ENCODE measurements at regions not wholly inside any gene's neighbourhood (a gene's known extent, or its start where the extent isn't known, plus 50 kb on each side); places are given as distances from the start of the nearest gene placed in this dataset.

DNA sequence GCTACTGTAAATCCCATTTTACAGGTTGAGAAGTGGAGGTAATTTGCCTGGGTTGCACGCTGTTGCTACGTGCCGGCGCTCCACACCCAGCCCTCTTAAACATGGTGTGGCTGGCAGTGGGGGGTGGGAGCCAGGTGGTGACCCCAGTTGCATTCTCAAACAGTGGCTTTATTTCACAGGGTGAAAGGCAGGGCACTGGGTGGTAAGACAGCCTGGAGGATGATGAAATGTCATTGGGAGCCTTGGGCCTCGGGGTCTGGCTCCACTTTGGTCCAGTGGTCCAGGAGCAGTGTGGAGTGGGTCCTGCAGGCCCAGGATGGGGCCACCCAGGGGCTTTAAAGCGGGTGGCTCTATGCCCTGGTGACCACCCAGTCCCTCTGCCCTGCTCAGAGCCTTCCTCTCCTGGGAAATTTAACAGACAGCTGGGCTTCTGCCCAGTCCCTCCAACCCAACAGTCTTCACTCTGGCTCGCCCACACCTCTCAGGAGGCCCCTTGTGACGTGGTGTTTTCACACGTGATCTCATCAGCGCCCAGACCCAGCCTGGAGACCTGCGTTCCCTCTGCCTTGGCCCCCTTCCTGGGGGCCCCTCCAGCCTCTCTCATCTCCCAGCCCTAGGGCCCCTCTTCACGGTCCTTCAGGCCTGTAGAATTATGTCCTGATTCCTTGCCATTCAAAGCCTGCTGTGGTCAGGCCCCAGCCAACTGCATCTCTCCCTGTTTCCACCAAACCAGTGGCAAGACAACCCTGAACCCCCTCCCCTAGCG is 92.5 kb downstream of the INHBB start:
- WGBS, 10 experiments: 67 to 100% (median 89%) methylated on average over 1 to 4 of the region's 13 CpGs; no CpG with 5 or more reads in 7 of the 10 experiments
- no peak overlapping the region for H3K27ac ChIP-seq

DNA sequence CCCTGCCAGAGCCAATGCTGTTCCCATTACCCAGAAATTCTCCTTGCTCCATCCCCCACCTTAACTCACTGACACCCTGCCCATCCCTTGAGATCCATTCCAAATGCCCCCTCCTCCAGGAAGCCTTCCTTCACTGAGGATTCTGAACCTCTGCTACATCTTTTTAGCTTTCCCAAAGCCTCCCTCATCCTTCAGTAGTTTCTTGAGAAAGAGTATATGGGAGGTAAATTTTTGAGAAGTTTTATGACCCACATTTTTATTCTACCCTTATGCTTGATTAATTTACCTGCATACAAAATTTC is 93.1 kb downstream of the INHBB start:
- no peak for ATAC-seq (replicated peaks in 6 of 8)
- in situ Hi-C loops (cut with MboI; ENCODE audit: low pct_unique_long_range_greater_than_20kb in 2 of 9, low sequenced_read_pairs in 9 of 9, unreplicated experiment in 9 of 9): no loop called here
- Histone ChIP-seq H3K4me3 (no peak overlapping the region), H3K4me1 (replicated peaks in 1 of 2) (peaks cover 35% of the 10 kb centered on the region in 2 donors), H3K27ac (no peak overlapping the region)

More for the DNA sequence above, 92.5 kb downstream of the INHBB start:
- peak in 4 of 8 experiments; percentile 6 to 31 (median 24) for ATAC-seq (replicated peaks in 6 of 8)
- no peak overlapping the region for H3K4me3 ChIP-seq
- in situ Hi-C loops (cut with MboI; ENCODE audit: low pct_unique_long_range_greater_than_20kb in 2 of 9, low sequenced_read_pairs in 9 of 9, unreplicated experiment in 9 of 9): no loop called here
- peaks cover 35 to 36% of the 10 kb centered on the region in 2 donors for H3K4me1 ChIP-seq (replicated peaks in 1 of 2)

- Histone ChIP-seq H3K4me3 (no peak overlapping the region), H3K4me1 (replicated peaks in 1 of 2) (peaks cover 28 to 29% of the 10 kb centered on the region in 2 donors), H3K27ac (no peak overlapping the region)
- WGBS, 10 experiments: 0 to 100% (median 79%) methylated on average over 1 to 12 of the region's 19 CpGs; no CpG with 5 or more reads in 1 of the 10 experiments
- in situ Hi-C loops (cut with MboI; ENCODE audit: low pct_unique_long_range_greater_than_20kb in 2 of 9, low sequenced_read_pairs in 9 of 9, unreplicated experiment in 9 of 9): no loop called here
- ATAC-seq (replicated peaks in 6 of 8): no peak
Measured at GRCh38 chr2:120439637-120440384, 93.9 kb downstream of the INHBB start.

DNA sequence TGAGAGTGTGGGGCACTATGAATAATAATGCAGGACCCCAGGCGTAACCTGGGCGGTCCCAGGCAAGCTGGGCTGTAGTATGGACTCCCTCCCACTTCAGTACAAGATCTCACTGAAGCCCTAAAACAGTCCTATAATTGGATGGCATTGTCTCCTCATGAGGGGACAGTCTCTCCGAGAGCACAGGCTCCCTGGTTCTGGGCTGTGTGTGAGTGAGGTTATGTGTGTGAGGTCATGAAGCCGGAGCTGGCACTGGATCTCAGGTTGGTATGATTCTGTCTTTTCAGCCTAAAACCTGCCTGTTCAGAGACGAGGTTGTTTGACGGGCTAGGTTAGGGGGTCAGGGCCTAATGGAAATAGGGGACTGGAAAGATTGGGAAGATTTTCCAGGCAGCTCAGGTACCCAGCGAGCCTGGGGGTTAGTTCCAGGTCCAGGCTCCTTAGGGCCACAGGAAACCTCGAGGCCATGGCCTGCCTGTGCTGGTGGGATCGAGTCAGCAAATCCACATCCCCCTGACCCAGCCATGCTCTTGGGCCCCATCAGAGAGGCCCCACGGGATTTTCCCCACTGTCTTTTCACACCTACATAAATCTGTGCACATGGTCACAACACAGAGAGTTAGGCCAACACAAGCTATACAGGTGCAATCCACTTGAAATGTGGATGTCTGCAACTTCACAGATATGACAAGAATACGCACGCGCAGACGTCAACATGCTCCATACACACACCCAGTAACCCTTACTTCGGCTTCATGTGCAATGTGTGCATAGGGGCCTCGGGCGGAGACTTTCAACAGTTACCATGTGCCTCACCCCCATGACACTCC is 94.8 kb downstream of the INHBB start:
- Histone ChIP-seq H3K27ac (no peak overlapping the region), H3K4me1 (replicated peaks in 1 of 2) (peaks cover 33 to 34% of the 10 kb centered on the region in 2 donors), H3K4me3 (no peak overlapping the region)
- no peak for ATAC-seq (replicated peaks in 6 of 8)
- WGBS, 10 experiments: 20 to 100% (median 82%) methylated on average over 1 to 9 of the region's 17 CpGs; no CpG with 5 or more reads in 2 of the 10 experiments
- in situ Hi-C loops (cut with MboI; ENCODE audit: low pct_unique_long_range_greater_than_20kb in 2 of 9, low sequenced_read_pairs in 9 of 9, unreplicated experiment in 9 of 9): no loop called here

GRCh38 chr2:120441351-120441700 is 95.4 kb downstream of the INHBB start:
- in situ Hi-C loops (cut with MboI; ENCODE audit: low pct_unique_long_range_greater_than_20kb in 2 of 9, low sequenced_read_pairs in 9 of 9, unreplicated experiment in 9 of 9): no loop called here
- ATAC-seq (replicated peaks in 6 of 8): no peak
- H3K27ac ChIP-seq: no peak overlapping the region
- WGBS, 10 experiments: 20 to 60% methylated on average over 1 of the region's 9 CpGs; no CpG with 5 or more reads in 8 of the 10 experiments
- no peak overlapping the region for H3K4me3 ChIP-seq
- peaks cover 34 to 37% of the 10 kb centered on the region in 2 donors for H3K4me1 ChIP-seq (replicated peaks in 1 of 2)

DNA sequence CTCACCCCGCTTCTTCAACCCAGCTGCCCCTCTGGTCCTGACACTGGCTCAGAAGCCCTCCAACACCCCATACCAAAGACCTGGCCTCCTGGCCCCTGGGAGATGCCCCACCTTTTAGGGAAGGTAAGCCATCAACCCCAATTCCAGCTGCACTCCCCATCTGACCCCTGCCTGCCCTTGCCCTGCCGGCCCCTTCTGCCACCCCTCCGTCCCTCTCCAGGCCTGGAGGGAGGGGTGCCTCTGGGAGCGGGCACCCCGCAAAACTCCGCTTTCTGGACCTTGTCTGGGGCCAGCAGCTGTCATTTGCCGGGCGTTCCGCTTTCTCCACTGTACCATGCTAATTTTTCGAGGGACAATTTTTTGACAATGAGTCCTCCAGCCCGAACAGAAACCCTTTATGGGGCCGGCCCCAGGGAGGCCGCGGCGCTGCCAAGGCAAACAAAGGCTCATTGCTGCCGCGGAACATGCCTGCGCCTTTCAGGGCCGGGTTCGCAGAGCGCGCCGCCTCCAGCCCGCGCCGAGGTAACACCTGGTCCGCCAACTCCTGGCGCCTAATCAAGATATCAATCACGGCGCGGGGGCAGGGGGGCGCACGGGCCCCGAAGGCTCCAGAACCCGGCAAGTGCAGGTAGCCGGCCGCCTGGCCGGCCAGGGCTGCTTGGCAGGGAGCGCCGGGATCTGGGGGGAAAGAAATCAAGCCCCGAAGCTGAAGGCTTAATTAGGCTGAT is 96.0 kb downstream of the INHBB start:
- no peak overlapping the region for H3K27ac ChIP-seq

DNA sequence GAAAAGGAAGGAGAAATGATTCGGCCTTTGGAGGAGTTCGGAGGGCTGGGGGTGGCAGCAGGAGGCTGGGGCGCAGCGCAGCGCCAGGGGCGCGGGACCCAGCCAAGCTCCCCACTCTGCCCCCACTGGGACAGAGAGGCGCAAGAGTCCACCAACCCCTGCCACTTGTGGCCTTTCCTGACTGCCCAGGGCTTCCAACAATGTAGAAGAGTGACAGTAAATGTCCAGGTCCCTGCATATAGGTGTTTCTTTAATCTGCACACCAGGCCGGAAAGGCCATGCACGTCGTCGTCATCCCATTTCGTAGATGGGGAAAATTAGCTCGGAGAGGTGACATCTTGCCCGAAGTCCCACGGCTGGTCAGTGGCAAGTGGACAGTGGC is 96.6 kb downstream of the INHBB start:
- H3K27ac ChIP-seq: no peak overlapping the region

More for the DNA sequence above, 96.0 kb downstream of the INHBB start:
- in situ Hi-C loops (cut with MboI; ENCODE audit: low pct_unique_long_range_greater_than_20kb in 2 of 9, low sequenced_read_pairs in 9 of 9, unreplicated experiment in 9 of 9): no loop called here
- 0 to 81% (median 4%) methylated on average over 2 to 14 of the region's 41 CpGs; no CpG with 5 or more reads in 2 of the 10 experiments for WGBS, 10 experiments
- H3K4me3 ChIP-seq: peak overlapping the region in 3 of 5 donors; percentile 10 to 21 (median 13)
- ATAC-seq (replicated peaks in 6 of 8): peak in 6 of 8 experiments; percentile 38 to 74 (median 67)
- H3K4me1 ChIP-seq (replicated peaks in 1 of 2): peaks cover 34 to 37% of the 10 kb centered on the region in 2 donors

DNA sequence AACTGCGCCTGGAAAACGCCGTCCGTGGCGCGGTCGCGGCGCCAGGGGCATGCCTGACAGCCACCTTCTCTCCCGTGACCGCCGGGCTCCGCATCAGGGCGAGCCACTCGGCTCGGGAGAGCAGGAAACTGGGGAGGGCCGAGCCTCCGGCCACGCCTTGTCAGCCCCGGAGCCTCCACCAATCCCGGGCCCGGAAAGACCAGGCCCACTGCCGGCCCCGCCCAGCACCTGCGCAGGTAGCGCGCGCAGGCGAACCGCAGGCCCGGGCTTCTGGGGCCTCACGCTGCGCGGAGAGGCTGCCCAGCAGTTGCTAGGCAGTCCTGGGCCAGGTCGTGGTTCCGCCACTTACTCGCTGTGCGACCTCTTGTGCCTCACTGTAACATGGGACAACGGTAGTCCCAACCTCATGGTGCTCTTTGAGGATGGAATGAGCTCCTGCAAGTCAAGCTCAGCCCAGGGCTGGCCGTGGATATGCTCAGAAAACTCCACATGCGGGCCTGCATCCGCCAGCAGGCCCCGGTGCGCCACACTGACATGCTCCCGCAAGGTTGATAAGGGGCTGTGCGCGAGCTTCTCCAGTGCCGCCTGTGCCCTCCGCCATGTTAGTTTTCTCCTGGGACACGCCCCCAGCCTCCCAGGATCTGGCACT is 97.1 kb downstream of the INHBB start:
- H3K27ac ChIP-seq: no peak overlapping the region
- H3K4me3 ChIP-seq: peak overlapping the region in 1 of 5 donors; percentile 10
- peaks cover 34 to 46% of the 10 kb centered on the region in 2 donors for H3K4me1 ChIP-seq (replicated peaks in 1 of 2)
- WGBS, 10 experiments: 43 to 59% (median 58%) methylated on average over 3 to 14 of the region's 50 CpGs; no CpG with 5 or more reads in 7 of the 10 experiments
- in situ Hi-C loops (cut with MboI; ENCODE audit: low pct_unique_long_range_greater_than_20kb in 2 of 9, low sequenced_read_pairs in 9 of 9, unreplicated experiment in 9 of 9): no loop called here
- peak in 5 of 8 experiments; percentile 8 to 21 (median 20) for ATAC-seq (replicated peaks in 6 of 8)

More for the DNA sequence above, 96.6 kb downstream of the INHBB start:
- WGBS, 10 experiments: 0 to 60% (median 13%) methylated on average over 1 to 6 of the region's 16 CpGs; no CpG with 5 or more reads in 4 of the 10 experiments
- in situ Hi-C loops (cut with MboI; ENCODE audit: low pct_unique_long_range_greater_than_20kb in 2 of 9, low sequenced_read_pairs in 9 of 9, unreplicated experiment in 9 of 9): no loop called here
- ATAC-seq (replicated peaks in 6 of 8): peak in 2 of 8 experiments; percentile 1 to 3
- Histone ChIP-seq H3K4me1 (replicated peaks in 1 of 2) (peaks cover 34 to 41% of the 10 kb centered on the region in 2 donors), H3K4me3 (peak overlapping the region in 2 of 5 donors; percentile 10 to 21)

DNA sequence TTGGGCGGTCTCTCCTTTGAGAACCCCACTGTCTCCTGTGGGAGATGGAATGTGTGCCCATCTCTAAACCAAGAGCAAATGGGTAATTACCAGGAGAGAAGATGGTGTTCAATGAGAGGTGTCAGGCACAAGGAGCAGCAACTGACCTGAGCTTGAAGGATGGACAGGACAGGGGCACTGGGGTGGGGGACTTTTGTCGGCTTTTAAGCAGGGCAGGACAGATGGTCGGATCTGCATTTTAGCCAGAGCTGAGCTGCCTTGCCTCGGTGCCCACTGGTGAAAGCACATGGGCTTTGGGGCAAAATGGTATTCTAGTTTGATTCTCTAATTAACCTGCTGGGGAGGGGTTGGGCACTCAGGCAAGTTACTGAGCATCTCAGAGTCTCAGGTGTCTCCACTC is 98.0 kb downstream of the INHBB start:
- WGBS, 10 experiments: 60 to 91% (median 90%) methylated on average over 2 to 4 of the region's 4 CpGs; no CpG with 5 or more reads in 5 of the 10 experiments

DNA sequence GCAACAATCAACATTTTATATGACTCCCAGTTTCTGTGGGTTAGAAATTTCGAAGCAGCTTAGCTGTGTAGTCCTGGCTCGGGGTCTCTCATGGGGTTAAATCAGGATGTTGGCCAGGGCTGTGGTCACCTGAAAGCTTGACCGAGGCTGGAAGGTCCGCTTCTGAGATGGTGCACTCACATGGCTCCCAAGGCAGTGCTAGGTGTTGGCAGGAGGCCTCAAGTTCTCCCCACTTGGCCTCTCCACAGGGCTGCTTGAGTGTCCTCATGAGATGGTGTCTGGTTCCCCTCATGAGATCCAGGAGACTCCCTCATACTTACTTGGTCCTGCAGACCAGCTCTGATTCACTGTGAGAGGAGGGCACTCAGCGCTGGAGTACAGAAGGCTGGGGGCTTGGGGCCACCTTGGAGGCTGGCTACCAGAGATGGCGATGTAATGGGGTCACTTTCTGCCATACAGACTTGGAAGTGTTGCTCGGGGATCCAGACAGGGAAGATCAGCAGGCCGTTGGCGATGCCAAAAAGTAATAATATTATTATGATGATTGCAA is 98.8 kb downstream of the INHBB start:
- Histone ChIP-seq H3K27ac (no peak overlapping the region), H3K4me1 (replicated peaks in 1 of 2) (peaks cover 45 to 55% of the 10 kb centered on the region in 2 donors), H3K4me3 (no peak overlapping the region)
- ATAC-seq (replicated peaks in 6 of 8): no peak
- WGBS, 10 experiments: 59 to 97% (median 85%) methylated on average over 1 to 5 of the region's 9 CpGs; no CpG with 5 or more reads in 1 of the 10 experiments
- in situ Hi-C loops (cut with MboI; ENCODE audit: low pct_unique_long_range_greater_than_20kb in 2 of 9, low sequenced_read_pairs in 9 of 9, unreplicated experiment in 9 of 9): no loop called here

More for the DNA sequence above, 98.0 kb downstream of the INHBB start:
- peaks cover 39 to 48% of the 10 kb centered on the region in 2 donors for H3K4me1 ChIP-seq (replicated peaks in 1 of 2)
- ATAC-seq (replicated peaks in 6 of 8): no peak
- no peak overlapping the region for H3K4me3 ChIP-seq
- in situ Hi-C loops (cut with MboI; ENCODE audit: low pct_unique_long_range_greater_than_20kb in 2 of 9, low sequenced_read_pairs in 9 of 9, unreplicated experiment in 9 of 9): no loop called here
- H3K27ac ChIP-seq: no peak overlapping the region

- Histone ChIP-seq H3K27ac (no peak overlapping the region), H3K4me1 (replicated peaks in 1 of 2) (peaks cover 45 to 54% of the 10 kb centered on the region in 2 donors), H3K4me3 (no peak overlapping the region)
- in situ Hi-C loops (cut with MboI; ENCODE audit: low pct_unique_long_range_greater_than_20kb in 2 of 9, low sequenced_read_pairs in 9 of 9, unreplicated experiment in 9 of 9): no loop called here
- 60 to 100% (median 83%) methylated on average over 1 to 6 of the region's 7 CpGs; no CpG with 5 or more reads in 4 of the 10 experiments for WGBS, 10 experiments
- peak in 6 of 8 experiments; percentile 34 to 83 (median 80) for ATAC-seq (replicated peaks in 6 of 8)
Measured at GRCh38 chr2:120445449-120446143, 99.7 kb downstream of the INHBB start.

All from motor neuron (in vitro differentiated cells).